ENCODE measurements at regions not wholly inside any gene's neighbourhood (a gene's known extent, or its start where the extent isn't known, plus 50 kb on each side); places are given as distances from the start of the nearest gene placed in this dataset.
"Not testable (repeated sequence)": the region's sequence is repeated elsewhere in the genome, so short reads cannot be mapped to it uniquely, and the experiment has no call there.

GRCh38 chr5:114123654-114124053, 238.2 kb upstream of the KCNN2 start:
- Mint-ChIP-seq H3K9me3 (no peaks in the 10 kb centered on the region), H3K4me1 (no peaks in the 10 kb centered on the region)

GRCh38 chr5:114146398-114146797, 215.5 kb upstream of the KCNN2 start:
- no peak overlapping the region for H3K27ac Mint-ChIP-seq
- DNase-seq, result no peak

More at GRCh38 chr5:114123654-114124053, 238.2 kb upstream of the KCNN2 start:
- no peaks in the 10 kb centered on the region for H3K27me3 Mint-ChIP-seq
- no peak overlapping the region for H3K4me3 Mint-ChIP-seq
- no peak overlapping the region for H3K27ac Mint-ChIP-seq
- no peak for DNase-seq
- H3K36me3 Mint-ChIP-seq, result no peaks in the 10 kb centered on the region

GRCh38 chr5:114148253-114148652, 213.6 kb upstream of the KCNN2 start:
- Mint-ChIP-seq H3K4me1 (no peaks in the 10 kb centered on the region), H3K27ac (no peak overlapping the region), H3K36me3 (no peaks in the 10 kb centered on the region), H3K4me3 (no peak overlapping the region), H3K9me3 (peaks cover 26% of the 10 kb centered on the region), H3K27me3 (no peaks in the 10 kb centered on the region)
- no peak for DNase-seq

More at GRCh38 chr5:114146398-114146797, 215.5 kb upstream of the KCNN2 start:
- no peaks in the 10 kb centered on the region for H3K27me3 Mint-ChIP-seq
- H3K36me3 Mint-ChIP-seq, result no peaks in the 10 kb centered on the region
- peaks cover 25% of the 10 kb centered on the region for H3K9me3 Mint-ChIP-seq
- H3K4me3 Mint-ChIP-seq, result no peak overlapping the region
- no peaks in the 10 kb centered on the region for H3K4me1 Mint-ChIP-seq

GRCh38 chr5:114148728-114149127, 213.1 kb upstream of the KCNN2 start:
- H3K4me1 Mint-ChIP-seq, H3K36me3 Mint-ChIP-seq, H3K4me3 Mint-ChIP-seq, H3K27me3 Mint-ChIP-seq, H3K27ac Mint-ChIP-seq, DNase-seq: not testable (repeated sequence)
- H3K9me3 Mint-ChIP-seq, result peaks cover 26% of the 10 kb centered on the region

GRCh38 chr5:114152656-114153360, 209.1 kb upstream of the KCNN2 start:
- DNase-seq, result no peak
- Mint-ChIP-seq H3K27me3 (no peaks in the 10 kb centered on the region), H3K27ac (no peak overlapping the region), H3K36me3 (no peaks in the 10 kb centered on the region), H3K4me3 (no peak overlapping the region), H3K9me3 (peaks cover 30% of the 10 kb centered on the region), H3K4me1 (no peaks in the 10 kb centered on the region)

- no peak for DNase-seq
- Mint-ChIP-seq H3K27me3 (no peaks in the 10 kb centered on the region), H3K27ac (no peak overlapping the region), H3K36me3 (no peaks in the 10 kb centered on the region), H3K4me3 (no peak overlapping the region), H3K9me3 (peaks cover 28% of the 10 kb centered on the region), H3K4me1 (no peaks in the 10 kb centered on the region)
Measured at GRCh38 chr5:114153392-114153791, 208.5 kb upstream of the KCNN2 start.

- no peak for DNase-seq
- no peak overlapping the region for H3K4me3 Mint-ChIP-seq
- H3K27ac Mint-ChIP-seq, result no peak overlapping the region
- H3K36me3 Mint-ChIP-seq, result no peaks in the 10 kb centered on the region
- peaks cover 24% of the 10 kb centered on the region for H3K9me3 Mint-ChIP-seq
- H3K4me1 Mint-ChIP-seq, result no peaks in the 10 kb centered on the region
- no peaks in the 10 kb centered on the region for H3K27me3 Mint-ChIP-seq
Measured at GRCh38 chr5:114153833-114154232, 208.0 kb upstream of the KCNN2 start.

GRCh38 chr5:114166081-114166480, 195.8 kb upstream of the KCNN2 start:
- Mint-ChIP-seq H3K36me3 (no peaks in the 10 kb centered on the region), H3K27ac (no peak overlapping the region), H3K9me3 (peaks cover 4% of the 10 kb centered on the region), H3K4me3 (no peak overlapping the region), H3K4me1 (no peaks in the 10 kb centered on the region), H3K27me3 (no peaks in the 10 kb centered on the region)
- no peak for DNase-seq

- H3K27ac Mint-ChIP-seq, result no peak overlapping the region
- no peaks in the 10 kb centered on the region for H3K4me1 Mint-ChIP-seq
- H3K36me3 Mint-ChIP-seq, result no peaks in the 10 kb centered on the region
- no peaks in the 10 kb centered on the region for H3K27me3 Mint-ChIP-seq
- H3K9me3 Mint-ChIP-seq, result peaks cover 13% of the 10 kb centered on the region
- no peak for DNase-seq
- H3K4me3 Mint-ChIP-seq, result no peak overlapping the region
Measured at GRCh38 chr5:114174131-114174530, 187.7 kb upstream of the KCNN2 start.

GRCh38 chr5:114174837-114175236, 187.0 kb upstream of the KCNN2 start:
- H3K36me3 Mint-ChIP-seq, result no peaks in the 10 kb centered on the region
- DNase-seq, result no peak
- no peak overlapping the region for H3K27ac Mint-ChIP-seq
- no peaks in the 10 kb centered on the region for H3K27me3 Mint-ChIP-seq
- no peak overlapping the region for H3K4me3 Mint-ChIP-seq
- H3K9me3 Mint-ChIP-seq, result peaks cover 13% of the 10 kb centered on the region
- no peaks in the 10 kb centered on the region for H3K4me1 Mint-ChIP-seq

- Mint-ChIP-seq H3K27me3 (no peaks in the 10 kb centered on the region), H3K4me1 (no peaks in the 10 kb centered on the region), H3K4me3 (no peak overlapping the region), H3K27ac (no peak overlapping the region), H3K9me3 (peaks cover 12% of the 10 kb centered on the region), H3K36me3 (no peaks in the 10 kb centered on the region)
- DNase-seq, result no peak
Measured at GRCh38 chr5:114176356-114176755, 185.5 kb upstream of the KCNN2 start.

GRCh38 chr5:114179134-114179533, 182.7 kb upstream of the KCNN2 start:
- Mint-ChIP-seq H3K36me3 (no peaks in the 10 kb centered on the region), H3K27ac (no peak overlapping the region), H3K4me1 (no peaks in the 10 kb centered on the region), H3K27me3 (no peaks in the 10 kb centered on the region), H3K4me3 (no peak overlapping the region), H3K9me3 (peaks cover 5% of the 10 kb centered on the region)
- DNase-seq, result no peak

GRCh38 chr5:114184006-114184405, 177.9 kb upstream of the KCNN2 start:
- Mint-ChIP-seq H3K9me3 (peaks cover 3% of the 10 kb centered on the region), H3K27ac (no peak overlapping the region), H3K36me3 (no peaks in the 10 kb centered on the region), H3K4me1 (no peaks in the 10 kb centered on the region), H3K4me3 (no peak overlapping the region), H3K27me3 (no peaks in the 10 kb centered on the region)
- no peak for DNase-seq

GRCh38 chr5:114185274-114185673, 176.6 kb upstream of the KCNN2 start:
- Mint-ChIP-seq H3K4me3 (no peak overlapping the region), H3K9me3 (peaks cover 3% of the 10 kb centered on the region), H3K27ac (no peak overlapping the region), H3K27me3 (no peaks in the 10 kb centered on the region), H3K36me3 (no peaks in the 10 kb centered on the region), H3K4me1 (no peaks in the 10 kb centered on the region)
- no peak for DNase-seq

GRCh38 chr5:114191441-114191840, 170.4 kb upstream of the KCNN2 start:
- no peaks in the 10 kb centered on the region for H3K36me3 Mint-ChIP-seq
- no peaks in the 10 kb centered on the region for H3K4me1 Mint-ChIP-seq
- H3K4me3 Mint-ChIP-seq, result no peak overlapping the region
- H3K27me3 Mint-ChIP-seq, result no peaks in the 10 kb centered on the region
- no peak overlapping the region for H3K27ac Mint-ChIP-seq
- no peak for DNase-seq
- no peaks in the 10 kb centered on the region for H3K9me3 Mint-ChIP-seq

GRCh38 chr5:114192108-114192507, 169.8 kb upstream of the KCNN2 start:
- no peak for DNase-seq
- Mint-ChIP-seq H3K9me3 (no peaks in the 10 kb centered on the region), H3K27ac (no peak overlapping the region)

More at GRCh38 chr5:114192108-114192507, 169.8 kb upstream of the KCNN2 start:
- Mint-ChIP-seq H3K4me1 (no peaks in the 10 kb centered on the region), H3K4me3 (no peak overlapping the region), H3K36me3 (no peaks in the 10 kb centered on the region), H3K27me3 (no peaks in the 10 kb centered on the region)

Data from activated naive CD8-positive, alpha-beta T cell treated with anti-CD3 and anti-CD28 coated beads for 36 hours (primary cell).